Osteoblast (primary cell): ENCODE measurements at regions not wholly inside any gene's neighbourhood (a gene's known extent, or its start where the extent isn't known, plus 50 kb on each side); places are given as distances from the start of the nearest gene placed in this dataset.

Experiments
- DNase-seq: peaks from one replicate; pipeline ENCODE4 v3.0.0; 2011; ENCODE audit warnings: low spot score, mixed read lengths; ENCODE audit not compliant: insufficient read length; ENCODE audit errors: missing footprints
- H2AFZ ChIP-seq: 2 replicates; pipeline ENCODE4 v1.6.0; 2011; ENCODE audit warnings: mild to moderate bottlenecking, low read length
- H3K27ac ChIP-seq: 2 replicates; pipeline ENCODE4 v1.5.1; 2011; ENCODE audit warnings: mild to moderate bottlenecking, low read depth, low read length, moderate library complexity
- H3K27me3 ChIP-seq: 2 replicates; pipeline ENCODE4 v1.6.0; 2012; ENCODE audit warnings: mild to moderate bottlenecking, control low read depth, inconsistent platforms, low read length, moderate library complexity; ENCODE audit not compliant: insufficient read depth
- H3K36me3 ChIP-seq: 2 replicates; pipeline ENCODE4 v1.5.1; 2011; ENCODE audit warnings: mild to moderate bottlenecking, low read length, control low read depth, moderate library complexity; ENCODE audit not compliant: insufficient read depth
- H3K4me1 ChIP-seq: 2 replicates; pipeline ENCODE4 v1.5.1; 2011; ENCODE audit warnings: mild to moderate bottlenecking, low read length, control low read depth, moderate library complexity; ENCODE audit not compliant: insufficient read depth
- H3K4me2 ChIP-seq: 2 replicates; pipeline ENCODE4 v1.6.0; 2011; ENCODE audit warnings: mild to moderate bottlenecking, low read length; ENCODE audit not compliant: insufficient read depth
- H3K4me3 ChIP-seq: fragments of 200-600 bp; sonication (generic); 3 replicates; pipeline ENCODE4 v1.5.1; 2012; ENCODE audit warnings: mild to moderate bottlenecking, low read length, inconsistent platforms; ENCODE audit not compliant: insufficient read depth
- H3K79me2 ChIP-seq: 2 replicates; pipeline ENCODE4 v1.6.0; 2012; ENCODE audit warnings: mild to moderate bottlenecking, low read length, control low read depth, inconsistent platforms; ENCODE audit not compliant: insufficient read depth
- H3K9me3 ChIP-seq: 2 replicates; pipeline ENCODE4 v1.5.1; 2011; ENCODE audit warnings: low read depth, low read length, control low read depth
- H4K20me1 ChIP-seq: 2 replicates; pipeline ENCODE4 v1.6.0; 2012; ENCODE audit warnings: mild to moderate bottlenecking, low read length, control low read depth; ENCODE audit not compliant: insufficient read depth
- TF ChIP-seq, protein P1 (sequence below): IDR thresholded peaks from 2 replicates; pipeline ENCODE4 v1.5.1; 2011; ENCODE audit warnings: mild to moderate bottlenecking, low read depth, low read length, moderate library complexity; ENCODE audit errors: extremely low read depth

DNA sequence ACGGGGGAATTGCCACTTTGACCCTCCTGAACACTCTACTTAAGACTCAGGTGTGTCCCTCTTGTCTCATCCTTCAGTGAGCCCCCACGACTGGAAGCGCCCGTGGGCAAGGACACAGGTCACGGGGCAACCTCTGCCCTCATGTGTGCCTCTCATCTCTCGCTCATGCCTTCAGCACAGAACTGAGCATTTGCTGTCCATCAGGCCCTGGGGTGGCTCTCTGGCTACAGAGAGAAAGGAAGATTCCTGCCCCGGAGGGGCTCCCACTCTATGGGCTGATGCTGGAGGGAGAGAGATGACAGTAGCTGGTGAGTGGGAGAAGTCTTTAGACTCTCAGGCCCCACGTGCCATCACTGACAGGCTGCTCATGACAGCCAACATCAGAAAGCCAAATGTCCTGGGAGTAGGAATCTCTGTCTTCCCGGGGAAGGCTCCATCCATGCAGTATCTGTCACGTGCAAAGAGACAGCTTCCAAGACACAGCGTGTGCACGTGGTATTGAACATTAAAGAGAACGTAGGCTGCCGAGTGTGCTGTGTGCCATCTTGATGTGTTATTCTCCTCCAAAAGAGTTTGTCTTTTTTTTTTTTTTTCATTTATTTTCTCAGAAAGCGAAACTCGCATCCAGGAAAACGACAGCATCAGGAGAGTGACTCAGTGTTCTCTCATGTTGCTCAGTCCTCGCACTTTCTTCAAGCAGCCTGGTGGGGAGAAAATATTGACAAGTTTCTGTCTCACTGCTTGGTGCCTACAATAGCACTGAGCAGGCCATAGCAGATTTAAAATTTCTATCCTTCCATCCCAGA lies 190.5 kb downstream of the GAS1 start:
- Histone ChIP-seq H3K27ac (no peak overlapping the region), H3K4me3 (no peak overlapping the region), H2AFZ (no peak overlapping the region), H3K36me3 (no peaks in the 10 kb centered on the region), H3K4me1 (no peaks in the 10 kb centered on the region), H4K20me1 (no peaks in the 10 kb centered on the region), H3K9me3 (no peaks in the 10 kb centered on the region), H3K27me3 (no peaks in the 10 kb centered on the region), H3K79me2 (no peaks in the 10 kb centered on the region), H3K4me2 (no peak overlapping the region)
- TF ChIP-seq, protein P1, sequence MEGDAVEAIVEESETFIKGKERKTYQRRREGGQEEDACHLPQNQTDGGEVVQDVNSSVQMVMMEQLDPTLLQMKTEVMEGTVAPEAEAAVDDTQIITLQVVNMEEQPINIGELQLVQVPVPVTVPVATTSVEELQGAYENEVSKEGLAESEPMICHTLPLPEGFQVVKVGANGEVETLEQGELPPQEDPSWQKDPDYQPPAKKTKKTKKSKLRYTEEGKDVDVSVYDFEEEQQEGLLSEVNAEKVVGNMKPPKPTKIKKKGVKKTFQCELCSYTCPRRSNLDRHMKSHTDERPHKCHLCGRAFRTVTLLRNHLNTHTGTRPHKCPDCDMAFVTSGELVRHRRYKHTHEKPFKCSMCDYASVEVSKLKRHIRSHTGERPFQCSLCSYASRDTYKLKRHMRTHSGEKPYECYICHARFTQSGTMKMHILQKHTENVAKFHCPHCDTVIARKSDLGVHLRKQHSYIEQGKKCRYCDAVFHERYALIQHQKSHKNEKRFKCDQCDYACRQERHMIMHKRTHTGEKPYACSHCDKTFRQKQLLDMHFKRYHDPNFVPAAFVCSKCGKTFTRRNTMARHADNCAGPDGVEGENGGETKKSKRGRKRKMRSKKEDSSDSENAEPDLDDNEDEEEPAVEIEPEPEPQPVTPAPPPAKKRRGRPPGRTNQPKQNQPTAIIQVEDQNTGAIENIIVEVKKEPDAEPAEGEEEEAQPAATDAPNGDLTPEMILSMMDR, result no peak
- DNase-seq, result no peak

DNA sequence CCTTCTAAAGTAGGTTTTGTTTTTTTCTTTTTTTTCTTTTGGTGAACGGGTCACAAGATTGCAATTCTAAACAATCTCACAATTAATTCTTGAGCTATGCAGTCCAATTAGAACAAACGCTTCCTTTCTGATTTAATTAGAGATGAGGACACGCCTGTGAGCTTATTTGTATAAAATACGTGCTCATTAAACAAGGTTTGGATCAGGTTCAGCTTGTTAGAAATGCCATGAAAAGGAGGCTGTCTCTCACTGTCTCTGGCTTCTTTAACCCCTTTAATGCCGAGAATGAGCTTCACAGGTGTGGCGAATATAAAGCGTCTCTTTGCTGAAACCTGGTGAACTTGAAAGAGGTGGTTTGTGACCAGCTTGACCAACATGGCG lies 191.8 kb downstream of the GAS1 start:
- Histone ChIP-seq H3K36me3 (no peaks in the 10 kb centered on the region), H4K20me1 (no peaks in the 10 kb centered on the region), H3K27me3 (no peaks in the 10 kb centered on the region), H3K4me3 (no peak overlapping the region), H3K27ac (no peak overlapping the region), H3K79me2 (no peaks in the 10 kb centered on the region), H2AFZ (no peak overlapping the region), H3K4me1 (no peaks in the 10 kb centered on the region), H3K9me3 (no peaks in the 10 kb centered on the region), H3K4me2 (no peak overlapping the region)
- DNase-seq, result no peak
- TF ChIP-seq, protein P1, result no peak

DNA sequence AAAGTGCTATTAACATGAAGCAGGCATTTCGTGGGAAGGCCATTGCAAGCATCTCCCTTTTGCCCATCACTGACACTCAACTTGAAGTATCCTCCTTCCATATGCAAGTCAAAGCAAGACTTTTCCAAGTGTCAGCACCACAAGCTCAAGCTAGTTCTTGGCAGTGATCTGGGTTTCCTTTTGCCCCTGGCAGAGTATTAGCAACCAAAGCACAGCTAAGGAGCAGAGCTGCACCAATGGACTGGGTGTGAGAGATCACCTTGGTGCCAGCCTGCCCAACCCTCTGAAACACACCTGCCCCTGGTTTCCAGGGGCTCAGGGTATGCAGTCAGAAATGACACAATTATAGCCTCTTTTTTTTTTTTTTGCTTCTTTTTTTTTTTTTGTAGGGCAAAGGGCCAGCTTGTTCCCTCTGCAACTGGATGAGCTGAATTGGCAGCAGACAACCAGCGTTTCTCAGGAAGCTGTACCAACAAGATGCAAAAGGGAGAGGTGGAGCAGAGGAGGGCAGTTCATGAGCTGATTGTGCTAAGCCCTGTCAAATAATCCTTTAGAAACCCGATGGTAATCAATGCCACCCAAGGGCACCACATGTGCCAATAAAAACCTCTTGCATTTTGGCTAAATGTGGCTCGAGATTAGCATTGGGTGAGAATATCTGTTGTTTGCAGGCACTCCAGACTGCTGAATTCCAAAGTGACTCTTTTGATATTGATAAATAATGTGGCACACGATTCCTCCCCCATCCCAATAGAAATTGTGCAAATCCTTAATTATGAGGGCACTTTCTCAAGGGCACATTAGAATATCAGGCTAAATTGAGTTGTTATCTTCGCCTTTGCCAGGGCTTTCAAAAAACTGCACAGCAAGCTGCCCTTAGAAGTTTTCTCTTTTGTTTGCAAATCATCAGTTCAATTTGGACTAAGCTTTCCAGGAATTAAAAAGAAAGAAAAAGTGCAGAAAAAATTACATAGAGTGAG lies 192.4 kb downstream of the GAS1 start:
- Histone ChIP-seq H3K27me3 (no peaks in the 10 kb centered on the region), H3K4me1 (no peaks in the 10 kb centered on the region), H3K79me2 (no peaks in the 10 kb centered on the region), H4K20me1 (no peaks in the 10 kb centered on the region), H3K27ac (no peak overlapping the region), H3K36me3 (no peaks in the 10 kb centered on the region), H3K4me3 (no peak overlapping the region), H3K4me2 (no peak overlapping the region), H3K9me3 (no peaks in the 10 kb centered on the region), H2AFZ (no peak overlapping the region)
- TF ChIP-seq, protein P1, result no peak
- DNase-seq, result no peak

DNA sequence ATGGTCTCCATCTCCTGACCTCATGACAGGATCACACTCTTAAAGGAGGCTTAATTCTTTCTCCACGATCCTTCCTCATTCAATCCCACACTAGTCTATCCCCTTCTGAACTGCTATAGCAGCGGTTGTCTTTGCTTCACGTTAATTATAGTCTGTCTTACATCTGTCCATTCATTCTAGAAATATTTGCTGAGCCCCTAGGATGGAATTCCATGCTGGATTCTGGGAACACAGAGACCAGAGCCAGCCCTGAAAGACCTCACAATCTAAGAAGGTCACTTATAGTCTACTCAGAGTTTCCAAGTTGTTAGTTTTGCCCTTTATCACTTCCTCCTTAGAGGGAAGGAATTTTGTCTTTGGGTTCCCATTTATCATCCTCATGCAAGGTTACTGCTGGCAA lies 193.5 kb downstream of the GAS1 start:
- no peak overlapping the region for H3K27ac ChIP-seq

More for the DNA sequence above, 193.5 kb downstream of the GAS1 start:
- H3K4me3 ChIP-seq, result no peak overlapping the region
- H3K9me3 ChIP-seq, result no peaks in the 10 kb centered on the region
- H4K20me1 ChIP-seq, result no peaks in the 10 kb centered on the region
- TF ChIP-seq, protein P1, result no peak
- H3K4me2 ChIP-seq, result no peak overlapping the region
- H2AFZ ChIP-seq, result no peak overlapping the region
- no peaks in the 10 kb centered on the region for H3K4me1 ChIP-seq
- no peaks in the 10 kb centered on the region for H3K27me3 ChIP-seq
- H3K79me2 ChIP-seq, result no peaks in the 10 kb centered on the region
- H3K36me3 ChIP-seq, result no peaks in the 10 kb centered on the region
- no peak for DNase-seq
